Activated CD4-positive, alpha-beta T cell treated with anti-CD3 and anti-CD28 coated beads, Interleukin-2, amount 10 ng/mL, durations not matched to agents 24 days and 14 days (primary cell): ENCODE measurements at regions not wholly inside any gene's neighbourhood (a gene's known extent, or its start where the extent isn't known, plus 50 kb on each side); places are given as distances from the start of the nearest gene placed in this dataset.

Experiments used
- DNase-seq: peaks from one replicate; pipeline ENCODE4 v3.0.0; 2022
- H3K27ac Mint-ChIP-seq: one replicate; pipeline ENCODE4 v1.8.0; 2022; ENCODE audit warnings: mild to moderate bottlenecking, mixed read lengths
- H3K27me3 Mint-ChIP-seq: one replicate; pipeline ENCODE4 v1.8.0; 2022; ENCODE audit warnings: mixed read lengths
- H3K36me3 Mint-ChIP-seq: one replicate; pipeline ENCODE4 v1.8.0; 2022; ENCODE audit warnings: low read depth, mild to moderate bottlenecking, mixed read lengths
- H3K4me1 Mint-ChIP-seq: one replicate; pipeline ENCODE4 v1.8.0; 2021; ENCODE audit warnings: mixed read lengths
- H3K4me3 Mint-ChIP-seq: one replicate; pipeline ENCODE4 v1.8.0; 2022; ENCODE audit warnings: mild to moderate bottlenecking, moderate library complexity, mixed read lengths
- H3K9me3 Mint-ChIP-seq: one replicate; pipeline ENCODE4 v1.8.0; 2021; ENCODE audit warnings: mixed read lengths
- intact Hi-C: fragments of 100-400 bp; cut with micrococcal nuclease; formaldehyde crosslinking; loops from one replicate; pipeline ENCODE4 v1.15.1; 2023

DNA sequence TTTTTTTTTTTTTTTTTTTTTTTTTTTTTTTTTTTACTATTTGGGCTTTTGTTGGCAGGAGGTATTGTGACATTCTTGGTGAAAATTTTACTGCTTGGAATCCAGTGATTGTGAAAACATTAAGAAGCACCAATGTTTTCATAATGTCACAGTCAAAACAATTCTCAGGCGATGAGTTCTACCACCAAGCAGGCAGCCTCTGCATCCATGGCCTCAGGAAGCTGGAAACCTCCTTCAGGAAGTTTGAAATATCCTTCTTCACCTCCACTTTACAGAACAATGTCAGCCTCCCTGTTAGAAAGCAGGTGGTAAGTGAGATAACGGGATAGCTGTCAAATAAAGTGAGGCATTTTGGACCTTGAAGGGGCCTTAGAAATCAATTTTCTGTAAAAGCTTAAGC lies 98.3 kb downstream of the MEX3B start:
- Mint-ChIP-seq H3K36me3 (no peaks in the 10 kb centered on the region), H3K27ac (no peak overlapping the region), H3K4me1 (no peaks in the 10 kb centered on the region), H3K27me3 (no peaks in the 10 kb centered on the region), H3K9me3 (no peaks in the 10 kb centered on the region), H3K4me3 (no peak overlapping the region)
- intact Hi-C loops, result no loop called here
- no peak for DNase-seq

DNA sequence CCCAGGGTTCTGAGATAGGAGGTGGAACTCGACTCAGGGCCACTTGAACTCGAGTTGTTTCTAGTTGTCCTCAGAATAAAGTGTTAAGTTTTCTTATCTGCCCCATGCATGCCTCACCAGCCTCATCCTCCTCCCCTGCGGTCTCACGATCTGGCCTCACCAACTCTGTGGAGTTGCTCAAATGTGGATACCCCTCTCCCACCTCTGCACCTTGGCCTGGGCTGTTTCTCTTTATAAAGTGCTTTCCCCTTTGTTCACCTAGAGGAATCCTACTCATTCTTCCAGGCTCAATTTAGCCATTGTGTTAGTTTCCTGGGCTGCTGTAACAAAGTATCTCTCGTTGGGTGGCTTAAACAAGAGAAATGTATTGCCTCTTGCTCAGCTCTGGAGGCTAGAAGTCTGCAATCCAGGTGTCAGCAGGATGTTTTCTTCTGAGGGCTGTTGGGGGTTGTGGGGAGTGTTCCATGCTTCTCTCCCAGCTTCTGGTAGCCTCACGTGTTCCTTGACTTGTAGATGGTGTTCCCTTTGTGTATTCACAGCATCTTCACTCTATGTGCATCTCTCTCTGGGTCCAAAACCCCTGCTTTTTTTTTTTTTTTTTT lies 100.7 kb downstream of the MEX3B start:
- H3K4me3 Mint-ChIP-seq, result no peak overlapping the region
- no peaks in the 10 kb centered on the region for H3K27me3 Mint-ChIP-seq
- H3K36me3 Mint-ChIP-seq, result no peaks in the 10 kb centered on the region
- DNase-seq, result peak; percentile 7
- H3K27ac Mint-ChIP-seq, result no peak overlapping the region
- intact Hi-C loops, result no loop called here
- no peaks in the 10 kb centered on the region for H3K4me1 Mint-ChIP-seq
- no peaks in the 10 kb centered on the region for H3K9me3 Mint-ChIP-seq

DNA sequence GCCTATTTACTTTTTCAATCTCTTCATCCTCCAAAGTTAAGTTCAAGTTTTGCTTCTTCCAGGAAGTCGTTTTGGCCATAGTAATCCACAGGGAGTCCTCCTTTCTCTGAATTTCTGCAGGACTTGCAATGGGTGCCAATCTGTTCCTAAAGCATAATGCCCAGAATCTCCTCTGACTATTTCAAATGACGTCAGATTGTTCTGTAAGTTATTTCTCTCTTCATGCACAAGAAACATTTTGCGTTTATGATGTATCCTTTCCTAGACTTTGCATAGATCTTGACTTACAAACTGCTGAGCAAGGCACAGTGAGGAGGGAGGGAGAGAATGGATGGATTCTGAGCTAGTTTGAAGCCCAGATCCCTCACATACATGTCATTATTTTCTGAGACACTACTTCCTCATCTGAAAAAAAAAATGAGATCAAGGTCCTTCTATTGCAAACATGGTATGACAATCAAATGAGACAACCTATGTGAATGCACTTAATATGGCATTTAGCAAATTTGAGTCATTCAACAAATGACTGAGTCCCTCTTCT lies 103.1 kb downstream of the MEX3B start:
- Mint-ChIP-seq H3K9me3 (no peaks in the 10 kb centered on the region), H3K27ac (no peak overlapping the region), H3K36me3 (no peaks in the 10 kb centered on the region), H3K4me3 (no peak overlapping the region), H3K4me1 (no peaks in the 10 kb centered on the region), H3K27me3 (peaks cover 2% of the 10 kb centered on the region)
- no peak for DNase-seq
- intact Hi-C loops, result no loop called here

DNA sequence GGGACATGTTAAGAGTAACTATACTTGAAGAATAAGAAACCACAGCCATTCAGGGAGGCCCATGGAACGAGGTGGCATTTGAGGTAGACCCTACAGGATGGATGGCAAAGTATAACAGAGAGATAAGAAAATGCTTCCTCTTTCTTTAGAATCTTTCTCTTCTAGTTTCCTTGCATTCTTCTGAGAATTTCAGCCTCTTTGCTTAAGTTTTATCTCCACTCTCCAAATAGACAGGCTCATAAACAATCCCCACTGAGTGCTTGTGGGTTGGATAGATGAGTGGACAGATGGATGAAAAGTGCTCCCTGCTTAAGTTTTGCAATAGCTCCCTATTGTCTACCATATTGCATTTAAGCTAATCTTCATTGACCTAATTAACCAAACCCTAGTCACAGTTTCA lies 103.7 kb downstream of the MEX3B start:
- intact Hi-C loops, result no loop called here
- H3K9me3 Mint-ChIP-seq, result no peaks in the 10 kb centered on the region
- H3K4me3 Mint-ChIP-seq, result no peak overlapping the region
- H3K4me1 Mint-ChIP-seq, result no peaks in the 10 kb centered on the region
- no peaks in the 10 kb centered on the region for H3K36me3 Mint-ChIP-seq
- H3K27me3 Mint-ChIP-seq, result peaks cover 6% of the 10 kb centered on the region
- DNase-seq, result no peak
- no peak overlapping the region for H3K27ac Mint-ChIP-seq

DNA sequence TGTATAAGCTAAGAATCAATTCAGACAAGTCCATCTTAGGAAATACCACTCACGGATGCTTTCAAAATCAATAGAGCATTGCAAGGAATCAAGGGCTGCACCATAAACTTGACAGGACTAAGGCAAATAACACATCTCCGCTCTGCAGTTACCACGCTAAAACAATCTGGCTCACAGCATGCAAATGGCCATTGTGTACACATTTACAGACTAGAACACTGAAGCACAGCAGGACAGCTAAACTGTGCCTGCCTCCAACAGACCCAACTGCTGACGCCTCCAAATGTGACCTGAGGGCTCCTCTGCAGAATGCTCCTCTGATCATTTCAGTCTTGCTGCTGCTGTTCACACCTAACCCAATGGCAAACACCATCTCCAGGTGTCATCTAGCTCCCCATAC lies 104.3 kb downstream of the MEX3B start:
- intact Hi-C loops, result no loop called here
- H3K4me1 Mint-ChIP-seq, result no peaks in the 10 kb centered on the region
- H3K27me3 Mint-ChIP-seq, result peaks cover 6% of the 10 kb centered on the region
- no peak overlapping the region for H3K27ac Mint-ChIP-seq
- no peaks in the 10 kb centered on the region for H3K36me3 Mint-ChIP-seq
- no peaks in the 10 kb centered on the region for H3K9me3 Mint-ChIP-seq
- H3K4me3 Mint-ChIP-seq, result no peak overlapping the region
- DNase-seq, result no peak

DNA sequence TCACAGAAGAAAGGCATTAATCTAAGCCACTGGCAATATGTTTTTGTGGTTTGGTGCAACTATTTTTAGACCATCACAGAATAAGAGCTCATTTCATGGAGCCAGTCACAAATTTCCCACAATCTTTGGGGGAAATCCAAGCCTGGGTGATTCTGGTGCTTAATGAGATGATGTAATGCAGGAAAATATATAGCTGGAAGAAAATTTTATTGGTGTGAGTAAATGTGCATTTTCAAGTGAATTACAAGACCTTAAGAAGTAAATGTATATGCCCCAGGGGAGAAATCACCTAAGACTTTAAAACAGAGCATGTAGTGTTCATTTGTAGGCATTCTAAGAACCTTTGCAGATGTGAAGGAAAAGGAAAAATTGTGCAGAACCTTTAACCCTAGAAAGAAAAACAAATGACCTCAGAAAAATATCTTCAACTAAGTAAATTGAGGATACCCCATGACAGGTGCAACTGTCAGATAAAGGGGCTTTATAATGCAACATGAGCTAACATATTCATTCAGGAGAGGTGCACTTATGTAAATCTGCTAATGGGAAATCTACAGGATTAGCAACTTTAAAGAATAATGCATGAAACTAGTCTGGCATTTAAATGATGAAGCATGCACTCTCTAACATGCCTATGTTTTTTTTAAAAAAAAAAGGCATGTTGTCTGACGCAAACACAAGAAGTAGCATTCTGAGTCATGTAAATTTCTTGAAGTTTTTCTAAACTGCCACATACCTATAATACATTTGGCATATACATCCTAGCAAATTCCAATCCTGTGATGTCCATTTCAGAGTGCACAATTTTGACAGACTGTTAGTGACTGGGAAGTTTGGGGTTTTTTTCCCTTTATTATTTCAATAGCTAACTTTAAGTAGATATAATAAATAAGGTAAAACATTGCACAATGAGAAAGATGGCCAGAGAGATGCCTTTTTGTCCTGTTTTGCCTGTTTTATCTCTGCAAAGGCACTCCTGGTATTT lies 105.1 kb downstream of the MEX3B start:
- no peak overlapping the region for H3K4me3 Mint-ChIP-seq
- no peaks in the 10 kb centered on the region for H3K9me3 Mint-ChIP-seq
- no peaks in the 10 kb centered on the region for H3K36me3 Mint-ChIP-seq
- DNase-seq, result no peak
- intact Hi-C loops, result no loop called here
- H3K27me3 Mint-ChIP-seq, result peaks cover 6% of the 10 kb centered on the region
- no peaks in the 10 kb centered on the region for H3K4me1 Mint-ChIP-seq
- no peak overlapping the region for H3K27ac Mint-ChIP-seq

DNA sequence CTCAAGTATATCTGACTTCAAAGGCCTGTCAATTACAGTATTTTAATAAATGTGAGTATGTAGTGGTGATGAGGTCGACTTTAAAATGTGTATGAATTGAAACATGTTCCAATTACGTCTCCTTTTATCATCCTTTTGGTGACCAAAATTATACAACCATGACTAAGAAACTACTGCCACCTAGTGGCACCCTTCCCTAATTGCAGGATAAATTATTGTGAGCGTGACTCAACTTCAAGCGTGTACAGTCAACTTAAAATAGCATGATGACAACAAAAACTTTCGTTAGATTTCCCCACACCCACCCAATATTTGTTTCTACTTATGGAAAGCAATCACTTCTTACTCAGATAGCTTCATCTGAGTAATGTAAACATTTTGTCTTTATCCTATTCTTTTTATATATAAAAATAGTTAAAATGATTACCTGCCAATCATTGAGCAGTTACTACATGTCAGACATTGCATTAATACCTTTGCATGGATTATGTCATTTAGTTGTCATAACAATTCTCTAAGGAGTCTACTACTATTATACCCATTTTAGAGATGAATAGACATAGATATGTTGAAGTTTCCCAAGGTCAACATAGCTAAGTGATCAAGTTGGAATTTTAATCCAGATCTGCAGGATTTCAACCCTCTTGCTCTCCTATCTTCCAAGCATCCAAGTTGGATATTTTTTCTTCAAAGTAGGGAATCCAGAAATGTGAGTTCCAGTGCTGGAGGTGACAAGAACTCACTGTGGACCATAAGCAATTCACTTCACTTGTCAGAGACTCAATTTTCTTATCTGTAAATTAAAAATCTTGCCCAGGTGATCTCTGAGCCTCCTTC lies 106.0 kb downstream of the MEX3B start:
- H3K36me3 Mint-ChIP-seq, result no peaks in the 10 kb centered on the region
- H3K9me3 Mint-ChIP-seq, result no peaks in the 10 kb centered on the region
- H3K4me3 Mint-ChIP-seq, result no peak overlapping the region
- H3K27me3 Mint-ChIP-seq, result peaks cover 6% of the 10 kb centered on the region
- intact Hi-C loops, result loop anchor here (10.0 kb wide), 1 partner anchor 455 kb away; no protein-coding TSS in a partner anchor
- H3K4me1 Mint-ChIP-seq, result no peaks in the 10 kb centered on the region
- DNase-seq, result no peak
- H3K27ac Mint-ChIP-seq, result no peak overlapping the region

DNA sequence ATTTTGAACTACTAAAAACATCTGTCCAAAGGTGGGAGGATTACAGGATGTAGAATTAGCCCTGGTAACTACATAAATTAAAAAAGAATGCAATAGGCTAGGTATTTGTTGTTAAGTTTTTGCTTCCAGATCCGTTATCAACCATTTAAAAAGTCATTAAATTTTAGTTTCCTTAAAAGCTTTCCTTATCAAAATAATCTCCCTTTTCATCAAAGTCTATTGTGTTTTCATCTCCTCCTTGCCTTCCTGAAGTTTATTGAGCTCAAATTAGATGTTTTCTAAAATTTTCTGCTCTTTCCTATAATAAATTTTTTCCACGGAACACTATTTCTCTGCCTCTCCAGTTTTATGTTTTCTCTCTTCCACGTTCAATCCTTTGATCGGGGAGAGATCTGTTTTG lies 108.6 kb downstream of the MEX3B start:
- Mint-ChIP-seq H3K4me1 (no peaks in the 10 kb centered on the region), H3K36me3 (no peaks in the 10 kb centered on the region), H3K4me3 (no peak overlapping the region), H3K9me3 (no peaks in the 10 kb centered on the region), H3K27me3 (peaks cover 6% of the 10 kb centered on the region), H3K27ac (no peak overlapping the region)
- intact Hi-C loops, result loop anchor here (10.0 kb wide), 1 partner anchor 452 kb away; no protein-coding TSS in a partner anchor
- no peak for DNase-seq

DNA sequence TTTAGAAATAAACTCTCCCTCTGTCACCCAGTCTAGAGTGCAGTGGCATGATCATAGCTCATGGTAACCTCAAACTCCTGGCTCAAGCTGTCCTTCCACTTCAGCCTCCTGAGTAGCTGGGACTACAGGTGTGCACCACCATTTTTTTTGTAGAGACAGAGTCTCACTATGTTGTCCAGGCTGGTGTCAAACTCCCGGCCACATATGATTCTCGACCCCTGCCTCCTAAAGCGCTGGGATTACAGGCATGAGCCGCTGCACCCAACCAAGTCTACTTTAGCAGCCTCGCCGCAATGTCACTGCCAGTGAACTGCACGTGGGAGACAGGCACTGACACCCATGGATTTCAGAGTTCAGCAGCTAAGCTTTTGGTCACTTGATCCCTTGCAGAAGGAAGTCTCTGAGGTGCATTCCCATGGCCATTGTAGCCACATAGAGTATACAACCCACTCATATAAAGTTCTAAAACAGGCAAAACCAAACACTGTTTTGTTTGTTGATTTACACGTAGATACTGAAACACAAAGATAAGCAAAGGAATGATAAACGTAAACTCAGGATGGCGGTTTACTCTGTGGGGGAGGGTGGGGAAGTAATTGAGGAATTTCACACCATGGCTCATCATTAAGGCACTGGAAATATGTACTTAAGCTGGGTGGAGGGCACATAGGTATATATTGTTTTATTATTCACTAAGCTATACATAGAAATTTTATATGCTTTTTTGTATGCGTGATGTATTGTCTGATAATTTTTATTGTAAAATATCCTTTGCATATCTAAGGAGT lies 115.0 kb downstream of the MEX3B start:
- no peak overlapping the region for H3K27ac Mint-ChIP-seq
- H3K4me1 Mint-ChIP-seq, result no peaks in the 10 kb centered on the region
- DNase-seq, result no peak
- peaks cover 3% of the 10 kb centered on the region for H3K27me3 Mint-ChIP-seq
- no peaks in the 10 kb centered on the region for H3K9me3 Mint-ChIP-seq
- no peaks in the 10 kb centered on the region for H3K36me3 Mint-ChIP-seq
- intact Hi-C loops, result loop anchor here (10.0 kb wide), 1 partner anchor 446 kb away; no protein-coding TSS in a partner anchor
- H3K4me3 Mint-ChIP-seq, result no peak overlapping the region

DNA sequence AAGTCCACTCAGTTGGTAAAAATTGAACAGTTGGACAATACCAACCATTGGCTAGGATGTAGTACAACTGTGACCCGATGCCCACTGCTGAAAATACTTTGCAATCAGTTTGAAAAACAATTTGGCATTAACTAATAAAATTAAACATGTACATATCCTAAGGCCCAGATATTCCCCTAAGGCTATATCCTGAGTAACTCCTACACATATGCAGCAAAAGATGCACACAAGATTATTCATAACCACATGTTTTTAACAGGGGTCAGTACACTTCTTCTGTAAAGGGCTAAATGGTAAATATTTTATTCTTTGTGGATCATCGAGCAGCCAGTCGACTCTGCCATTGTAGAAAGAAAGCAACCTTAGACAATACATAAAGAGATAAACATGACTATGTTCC lies 116.3 kb downstream of the MEX3B start:
- H3K9me3 Mint-ChIP-seq, result no peaks in the 10 kb centered on the region
- no peaks in the 10 kb centered on the region for H3K36me3 Mint-ChIP-seq
- no peak overlapping the region for H3K27ac Mint-ChIP-seq
- intact Hi-C loops, result no loop called here
- DNase-seq, result no peak
- no peak overlapping the region for H3K4me3 Mint-ChIP-seq
- H3K27me3 Mint-ChIP-seq, result peaks cover 3% of the 10 kb centered on the region
- no peaks in the 10 kb centered on the region for H3K4me1 Mint-ChIP-seq

DNA sequence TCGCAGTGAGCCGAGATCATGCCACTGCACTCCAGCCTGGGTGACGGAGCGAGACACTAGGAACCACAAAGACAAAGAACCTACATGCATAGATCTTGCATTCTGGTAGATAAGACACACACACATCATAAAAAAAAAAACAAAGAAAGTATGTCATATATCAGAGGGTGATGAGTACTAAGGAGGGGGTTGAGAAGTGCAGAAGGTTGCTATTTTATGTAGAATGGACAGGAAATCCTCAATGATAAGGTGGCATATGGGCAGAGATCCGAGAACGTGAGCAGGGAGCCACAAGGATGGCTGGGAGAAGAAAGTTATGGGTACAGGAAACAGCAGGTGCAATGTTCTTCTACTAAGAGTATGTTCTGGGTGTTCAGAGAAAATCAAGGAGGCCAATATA lies 118.8 kb downstream of the MEX3B start:
- peaks cover 5% of the 10 kb centered on the region for H3K27me3 Mint-ChIP-seq
- H3K36me3 Mint-ChIP-seq, result no peaks in the 10 kb centered on the region
- no peaks in the 10 kb centered on the region for H3K4me1 Mint-ChIP-seq
- no peaks in the 10 kb centered on the region for H3K9me3 Mint-ChIP-seq
- H3K27ac Mint-ChIP-seq, result no peak overlapping the region
- no peak for DNase-seq
- intact Hi-C loops, result no loop called here
- H3K4me3 Mint-ChIP-seq, result no peak overlapping the region

DNA sequence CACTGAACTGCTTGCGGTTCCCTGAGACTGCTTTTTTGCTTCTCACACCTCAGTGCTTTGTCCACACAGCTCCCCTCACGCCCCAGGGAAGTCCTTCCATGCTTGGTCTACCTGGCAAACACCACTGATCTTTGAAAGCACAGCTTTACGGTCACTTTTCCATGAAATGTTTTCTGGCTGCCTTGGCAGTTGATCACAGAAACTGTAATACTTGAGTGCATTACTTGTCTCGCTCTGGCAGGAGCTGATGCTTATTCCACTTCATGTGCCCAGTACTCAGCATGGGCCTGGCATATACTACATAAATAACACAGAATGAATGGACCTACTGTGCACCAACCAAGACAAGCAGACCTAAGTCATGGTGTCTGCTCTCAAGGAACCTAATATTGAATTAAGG lies 121.1 kb downstream of the MEX3B start:
- Mint-ChIP-seq H3K27me3 (peaks cover 5% of the 10 kb centered on the region), H3K9me3 (peaks cover 6% of the 10 kb centered on the region), H3K4me1 (no peaks in the 10 kb centered on the region), H3K27ac (no peak overlapping the region), H3K4me3 (no peak overlapping the region), H3K36me3 (no peaks in the 10 kb centered on the region)
- intact Hi-C loops, result no loop called here
- DNase-seq, result no peak
